PC-9 (cell line): ENCODE measurements at regions not wholly inside any gene's neighbourhood (a gene's known extent, or its start where the extent isn't known, plus 50 kb on each side); places are given as distances from the start of the nearest gene placed in this dataset.

Experiments
- EZH2 ChIP-seq: fragments of 200-600 bp; sonication (generic); IDR thresholded peaks from 2 replicates; pipeline ENCODE4 v1.8.0; 2017; ENCODE audit warnings: antibody characterized with exemption, low read depth
- TF ChIP-seq, protein P1 (sequence below): fragments of 200-600 bp; sonication (generic); conservative IDR thresholded peaks from 2 replicates; pipeline ENCODE4 v1.6.1; 2017; ENCODE audit warnings: mixed run types, antibody characterized with exemption, mild to moderate bottlenecking, moderate library complexity

DNA sequence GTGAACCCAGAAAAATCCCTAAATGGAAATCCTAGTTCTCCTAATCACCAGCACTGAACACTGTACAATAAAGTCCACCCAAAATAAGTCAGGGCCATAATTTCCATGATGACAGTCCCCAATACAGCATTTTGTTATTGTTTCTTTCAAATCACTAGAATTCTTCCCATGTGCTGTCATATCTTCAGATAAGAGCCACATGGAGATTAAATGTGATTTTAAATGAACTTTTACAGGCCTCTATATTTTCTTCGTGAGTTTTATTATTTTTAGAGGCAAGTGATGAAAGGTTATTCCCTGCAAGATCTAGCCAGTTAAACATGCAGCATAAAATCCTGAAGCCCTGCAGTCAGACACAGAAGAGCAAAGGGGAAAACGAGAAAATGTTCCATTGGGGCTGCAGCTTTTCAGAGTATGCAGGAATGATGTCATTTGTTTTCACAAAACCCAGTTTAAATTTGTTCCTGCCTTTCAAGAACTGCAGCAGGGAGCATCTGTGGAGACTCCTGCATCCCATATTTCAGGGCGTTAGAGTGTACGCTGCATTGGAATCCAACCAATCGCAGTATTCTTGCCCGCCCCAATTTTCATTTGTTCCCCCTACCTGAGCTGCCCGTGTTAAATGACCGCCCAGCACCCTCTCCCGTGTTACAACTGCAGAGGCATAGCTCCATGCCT, 167.2 kb upstream of the KLF12 start:
- TF ChIP-seq, protein P1, sequence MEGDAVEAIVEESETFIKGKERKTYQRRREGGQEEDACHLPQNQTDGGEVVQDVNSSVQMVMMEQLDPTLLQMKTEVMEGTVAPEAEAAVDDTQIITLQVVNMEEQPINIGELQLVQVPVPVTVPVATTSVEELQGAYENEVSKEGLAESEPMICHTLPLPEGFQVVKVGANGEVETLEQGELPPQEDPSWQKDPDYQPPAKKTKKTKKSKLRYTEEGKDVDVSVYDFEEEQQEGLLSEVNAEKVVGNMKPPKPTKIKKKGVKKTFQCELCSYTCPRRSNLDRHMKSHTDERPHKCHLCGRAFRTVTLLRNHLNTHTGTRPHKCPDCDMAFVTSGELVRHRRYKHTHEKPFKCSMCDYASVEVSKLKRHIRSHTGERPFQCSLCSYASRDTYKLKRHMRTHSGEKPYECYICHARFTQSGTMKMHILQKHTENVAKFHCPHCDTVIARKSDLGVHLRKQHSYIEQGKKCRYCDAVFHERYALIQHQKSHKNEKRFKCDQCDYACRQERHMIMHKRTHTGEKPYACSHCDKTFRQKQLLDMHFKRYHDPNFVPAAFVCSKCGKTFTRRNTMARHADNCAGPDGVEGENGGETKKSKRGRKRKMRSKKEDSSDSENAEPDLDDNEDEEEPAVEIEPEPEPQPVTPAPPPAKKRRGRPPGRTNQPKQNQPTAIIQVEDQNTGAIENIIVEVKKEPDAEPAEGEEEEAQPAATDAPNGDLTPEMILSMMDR, result no peak
- TF ChIP-seq EZH2, result no peak
